WTC11 (cell line): ENCODE measurements at regions not wholly inside any gene's neighbourhood (a gene's known extent, or its start where the extent isn't known, plus 50 kb on each side); places are given as distances from the start of the nearest gene placed in this dataset.
"Not testable (repeated sequence)": the region's sequence is repeated elsewhere in the genome, so short reads cannot be mapped to it uniquely, and the experiment has no call there.

Experiments
- ATAC-seq: fragments of 200-7000 bp; cut with Tn5 transposase; 2 replicates; pipeline ENCODE4 v1.10.0; 2021; ENCODE audit warnings: mild to moderate bottlenecking, moderate library complexity
- CTCF ChIA-PET: fragments of 300-600 bp; sonication (Branson Sonifier 250); formaldehyde crosslinking; loops from one replicate; lab custom pipeline; 2021; ENCODE audit warnings: antibody characterized with exemption; lab: Charles Lee
- POLR2A ChIA-PET: fragments of 350-600 bp; sonication (Branson Sonifier 250); formaldehyde crosslinking; loops from one replicate; lab custom pipeline; 2021; ENCODE audit warnings: antibody characterized with exemption; lab: Charles Lee
- DNase-seq: peaks from one replicate; pipeline ENCODE4 v3.0.0; 2021; ENCODE audit warnings: low spot score
- H3K27ac Mint-ChIP-seq: 2 replicates; pipeline ENCODE4 v1.8.0; 2021; ENCODE audit warnings: mixed read lengths
- H3K27me3 Mint-ChIP-seq: 2 replicates; pipeline ENCODE4 v1.8.0; 2021; ENCODE audit warnings: low read depth, mild to moderate bottlenecking, moderate library complexity, mixed read lengths
- H3K36me3 Mint-ChIP-seq: 2 replicates; pipeline ENCODE4 v1.8.0; 2021; ENCODE audit warnings: mixed read lengths
- H3K4me1 Mint-ChIP-seq: 2 replicates; pipeline ENCODE4 v1.8.0; 2022; ENCODE audit warnings: mixed read lengths
- H3K4me3 Mint-ChIP-seq: 2 replicates; pipeline ENCODE4 v1.8.0; 2021; ENCODE audit warnings: mild to moderate bottlenecking, moderate library complexity, mixed read lengths
- H3K9me3 Mint-ChIP-seq: 2 replicates; pipeline ENCODE4 v1.8.0; 2021; ENCODE audit warnings: mixed read lengths
- CREM ChIP-seq: sonication (generic); formaldehyde crosslinking; IDR thresholded peaks from 2 replicates; pipeline ENCODE4 v1.8.1; 2022; ENCODE audit warnings: mild to moderate bottlenecking, missing genetic modification reagents, moderate library complexity
- FOXK1 ChIP-seq: sonication (generic); formaldehyde crosslinking; IDR thresholded peaks from 2 replicates; pipeline ENCODE4 v1.8.0; 2022; ENCODE audit warnings: mild to moderate bottlenecking, moderate library complexity, missing genetic modification reagents
- KAT7 ChIP-seq: sonication (generic); formaldehyde crosslinking; IDR thresholded peaks from 2 replicates; pipeline ENCODE4 v1.8.1; 2023; ENCODE audit warnings: missing genetic modification reagents, mild to moderate bottlenecking, borderline replicate concordance
- NFATC4 ChIP-seq: fragments of 250-450 bp; sonication (Bioruptor Pico); IDR thresholded peaks from 2 replicates; pipeline ENCODE4 v1.9.0; 2021; ENCODE audit warnings: mild to moderate bottlenecking
- SMAD3 ChIP-seq: sonication (generic); formaldehyde crosslinking; IDR thresholded peaks from 2 replicates; pipeline ENCODE4 v1.8.0; 2022; ENCODE audit warnings: missing genetic modification reagents, mild to moderate bottlenecking, borderline replicate concordance
- SMAD4 ChIP-seq: sonication (generic); formaldehyde crosslinking; IDR thresholded peaks from 2 replicates; pipeline ENCODE4 v1.8.0; 2022; ENCODE audit warnings: mild to moderate bottlenecking, missing genetic modification reagents
- ZNF416 ChIP-seq: fragments of 250-450 bp; sonication (Bioruptor Pico); IDR thresholded peaks from 2 replicates; pipeline ENCODE4 v1.9.0; 2021; ENCODE audit warnings: mild to moderate bottlenecking, inconsistent platforms
- ZNF671 ChIP-seq: fragments of 250-450 bp; sonication (Bioruptor Pico); IDR thresholded peaks from 2 replicates; pipeline ENCODE4 v1.8.0; 2021; ENCODE audit warnings: mild to moderate bottlenecking
- TF ChIP-seq, protein P1 (sequence below): sonication (generic); formaldehyde crosslinking; IDR thresholded peaks from 2 replicates; pipeline ENCODE4 v1.8.0; 2023; ENCODE audit warnings: mild to moderate bottlenecking, missing genetic modification reagents
- TF ChIP-seq, protein P2 (sequence below): sonication (generic); formaldehyde crosslinking; IDR thresholded peaks from 2 replicates; pipeline ENCODE4 v1.8.0; 2023; ENCODE audit warnings: missing genetic modification reagents
- TF ChIP-seq, protein P3 (sequence below): sonication (generic); formaldehyde crosslinking; IDR thresholded peaks from 2 replicates; pipeline ENCODE4 v1.8.1; 2023; ENCODE audit warnings: mild to moderate bottlenecking, missing genetic modification reagents, borderline replicate concordance
- TF ChIP-seq, protein P4 (sequence below): fragments of 250-450 bp; sonication (Bioruptor Pico); IDR thresholded peaks from 2 replicates; pipeline ENCODE4 v1.8.0; 2021; ENCODE audit warnings: mild to moderate bottlenecking
- TF ChIP-seq, protein P5 (sequence below): fragments of 250-450 bp; sonication (Bioruptor Pico); IDR thresholded peaks from 2 replicates; pipeline ENCODE4 v1.9.0; 2021; ENCODE audit warnings: mild to moderate bottlenecking, borderline replicate concordance
- TF ChIP-seq, protein P6 (sequence below): sonication (generic); formaldehyde crosslinking; IDR thresholded peaks from 2 replicates; pipeline ENCODE4 v1.8.1; 2022; ENCODE audit warnings: mild to moderate bottlenecking, moderate library complexity, missing genetic modification reagents

DNA sequence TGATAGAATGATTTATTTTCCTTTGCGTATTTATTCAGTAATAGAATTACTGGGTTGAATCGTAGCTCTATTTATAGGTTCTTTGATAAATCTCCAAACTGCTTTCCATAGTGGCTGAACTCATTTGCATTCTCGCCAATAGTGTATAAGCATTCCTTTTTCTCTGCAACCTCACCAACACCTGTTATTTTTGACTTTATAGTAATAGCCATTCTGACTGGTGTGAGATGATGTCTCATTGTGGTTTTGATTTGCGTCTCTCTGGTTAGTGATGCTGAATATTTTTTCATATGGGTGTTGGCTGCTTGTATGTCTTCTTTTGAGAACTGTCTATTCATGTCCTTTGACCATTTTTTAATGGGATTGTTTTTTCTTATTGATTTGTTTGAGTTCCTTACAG lies 160.7 kb downstream of the MID1IP1 start (continued):
- TF ChIP-seq, protein P1, sequence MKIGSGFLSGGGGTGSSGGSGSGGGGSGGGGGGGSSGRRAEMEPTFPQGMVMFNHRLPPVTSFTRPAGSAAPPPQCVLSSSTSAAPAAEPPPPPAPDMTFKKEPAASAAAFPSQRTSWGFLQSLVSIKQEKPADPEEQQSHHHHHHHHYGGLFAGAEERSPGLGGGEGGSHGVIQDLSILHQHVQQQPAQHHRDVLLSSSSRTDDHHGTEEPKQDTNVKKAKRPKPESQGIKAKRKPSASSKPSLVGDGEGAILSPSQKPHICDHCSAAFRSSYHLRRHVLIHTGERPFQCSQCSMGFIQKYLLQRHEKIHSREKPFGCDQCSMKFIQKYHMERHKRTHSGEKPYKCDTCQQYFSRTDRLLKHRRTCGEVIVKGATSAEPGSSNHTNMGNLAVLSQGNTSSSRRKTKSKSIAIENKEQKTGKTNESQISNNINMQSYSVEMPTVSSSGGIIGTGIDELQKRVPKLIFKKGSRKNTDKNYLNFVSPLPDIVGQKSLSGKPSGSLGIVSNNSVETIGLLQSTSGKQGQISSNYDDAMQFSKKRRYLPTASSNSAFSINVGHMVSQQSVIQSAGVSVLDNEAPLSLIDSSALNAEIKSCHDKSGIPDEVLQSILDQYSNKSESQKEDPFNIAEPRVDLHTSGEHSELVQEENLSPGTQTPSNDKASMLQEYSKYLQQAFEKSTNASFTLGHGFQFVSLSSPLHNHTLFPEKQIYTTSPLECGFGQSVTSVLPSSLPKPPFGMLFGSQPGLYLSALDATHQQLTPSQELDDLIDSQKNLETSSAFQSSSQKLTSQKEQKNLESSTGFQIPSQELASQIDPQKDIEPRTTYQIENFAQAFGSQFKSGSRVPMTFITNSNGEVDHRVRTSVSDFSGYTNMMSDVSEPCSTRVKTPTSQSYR: no peak
- TF ChIP-seq, protein P2, sequence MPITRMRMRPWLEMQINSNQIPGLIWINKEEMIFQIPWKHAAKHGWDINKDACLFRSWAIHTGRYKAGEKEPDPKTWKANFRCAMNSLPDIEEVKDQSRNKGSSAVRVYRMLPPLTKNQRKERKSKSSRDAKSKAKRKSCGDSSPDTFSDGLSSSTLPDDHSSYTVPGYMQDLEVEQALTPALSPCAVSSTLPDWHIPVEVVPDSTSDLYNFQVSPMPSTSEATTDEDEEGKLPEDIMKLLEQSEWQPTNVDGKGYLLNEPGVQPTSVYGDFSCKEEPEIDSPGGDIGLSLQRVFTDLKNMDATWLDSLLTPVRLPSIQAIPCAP (CRISPR knock-in tag): no peak
- TF ChIP-seq ZNF671 (CRISPR knock-in tag): no peak

DNA sequence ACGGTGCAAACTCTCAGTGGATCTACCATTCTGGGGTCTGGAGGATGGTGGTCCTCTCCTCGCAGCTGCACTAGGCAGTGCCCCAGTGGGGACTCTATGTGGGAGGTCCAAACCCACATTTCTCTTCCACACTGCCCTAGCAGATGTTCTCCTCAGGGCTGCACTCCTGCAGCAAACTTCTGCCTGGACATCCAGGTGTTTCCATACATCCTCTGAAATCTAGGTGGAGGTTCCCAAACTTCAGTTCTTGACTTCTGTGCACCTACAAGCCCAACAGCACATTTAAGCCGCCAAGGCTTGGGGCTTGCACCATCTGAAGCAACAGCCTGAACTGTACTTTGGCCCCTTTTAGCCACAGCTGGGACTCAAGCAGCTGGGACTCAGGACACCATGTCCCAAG lies 162.0 kb downstream of the MID1IP1 start:
- H3K4me3 Mint-ChIP-seq, H3K27ac Mint-ChIP-seq, ATAC-seq, H3K27me3 Mint-ChIP-seq, CTCF ChIA-PET, DNase-seq, POLR2A ChIA-PET: not testable (repeated sequence)
- H3K4me1 Mint-ChIP-seq: peaks cover 18% of the 10 kb centered on the region
- peaks cover 17% of the 10 kb centered on the region for H3K36me3 Mint-ChIP-seq
- peaks cover 23% of the 10 kb centered on the region for H3K9me3 Mint-ChIP-seq

DNA sequence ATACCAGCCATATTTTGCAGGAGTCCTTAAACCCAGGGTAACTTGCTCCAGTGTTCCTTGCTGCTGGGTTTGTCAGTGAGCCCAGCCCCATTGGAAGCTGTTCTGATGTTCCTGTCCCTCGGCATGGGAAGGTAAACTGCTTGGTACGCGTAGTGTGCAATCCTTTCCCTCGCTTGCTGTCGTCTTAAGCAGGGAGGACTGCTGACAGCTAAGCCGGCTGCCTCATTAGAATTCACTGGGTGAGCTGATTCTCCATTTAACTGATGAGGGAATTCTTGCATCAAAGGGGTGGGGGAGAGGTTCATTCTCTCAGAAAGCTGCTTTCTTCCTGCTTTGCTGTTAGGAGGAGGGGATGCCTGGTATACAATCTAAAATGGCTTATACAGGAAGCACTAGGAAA lies 164.6 kb downstream of the MID1IP1 start:
- H3K27me3 Mint-ChIP-seq: no peaks in the 10 kb centered on the region; the same call in 1 of the 2 replicates
- peaks cover 23% of the 10 kb centered on the region for H3K9me3 Mint-ChIP-seq
- no peak; the same call in 1 of the 2 replicates for ATAC-seq
- peaks cover 11% of the 10 kb centered on the region for H3K4me1 Mint-ChIP-seq
- TF ChIP-seq, protein P3, sequence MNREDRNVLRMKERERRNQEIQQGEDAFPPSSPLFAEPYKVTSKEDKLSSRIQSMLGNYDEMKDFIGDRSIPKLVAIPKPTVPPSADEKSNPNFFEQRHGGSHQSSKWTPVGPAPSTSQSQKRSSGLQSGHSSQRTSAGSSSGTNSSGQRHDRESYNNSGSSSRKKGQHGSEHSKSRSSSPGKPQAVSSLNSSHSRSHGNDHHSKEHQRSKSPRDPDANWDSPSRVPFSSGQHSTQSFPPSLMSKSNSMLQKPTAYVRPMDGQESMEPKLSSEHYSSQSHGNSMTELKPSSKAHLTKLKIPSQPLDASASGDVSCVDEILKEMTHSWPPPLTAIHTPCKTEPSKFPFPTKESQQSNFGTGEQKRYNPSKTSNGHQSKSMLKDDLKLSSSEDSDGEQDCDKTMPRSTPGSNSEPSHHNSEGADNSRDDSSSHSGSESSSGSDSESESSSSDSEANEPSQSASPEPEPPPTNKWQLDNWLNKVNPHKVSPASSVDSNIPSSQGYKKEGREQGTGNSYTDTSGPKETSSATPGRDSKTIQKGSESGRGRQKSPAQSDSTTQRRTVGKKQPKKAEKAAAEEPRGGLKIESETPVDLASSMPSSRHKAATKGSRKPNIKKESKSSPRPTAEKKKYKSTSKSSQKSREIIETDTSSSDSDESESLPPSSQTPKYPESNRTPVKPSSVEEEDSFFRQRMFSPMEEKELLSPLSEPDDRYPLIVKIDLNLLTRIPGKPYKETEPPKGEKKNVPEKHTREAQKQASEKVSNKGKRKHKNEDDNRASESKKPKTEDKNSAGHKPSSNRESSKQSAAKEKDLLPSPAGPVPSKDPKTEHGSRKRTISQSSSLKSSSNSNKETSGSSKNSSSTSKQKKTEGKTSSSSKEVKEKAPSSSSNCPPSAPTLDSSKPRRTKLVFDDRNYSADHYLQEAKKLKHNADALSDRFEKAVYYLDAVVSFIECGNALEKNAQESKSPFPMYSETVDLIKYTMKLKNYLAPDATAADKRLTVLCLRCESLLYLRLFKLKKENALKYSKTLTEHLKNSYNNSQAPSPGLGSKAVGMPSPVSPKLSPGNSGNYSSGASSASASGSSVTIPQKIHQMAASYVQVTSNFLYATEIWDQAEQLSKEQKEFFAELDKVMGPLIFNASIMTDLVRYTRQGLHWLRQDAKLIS (CRISPR knock-in tag): no peak
- no peak for TF ChIP-seq ZNF416 (CRISPR knock-in tag)
- no peak for TF ChIP-seq FOXK1 (CRISPR knock-in tag)
- TF ChIP-seq, protein P4, sequence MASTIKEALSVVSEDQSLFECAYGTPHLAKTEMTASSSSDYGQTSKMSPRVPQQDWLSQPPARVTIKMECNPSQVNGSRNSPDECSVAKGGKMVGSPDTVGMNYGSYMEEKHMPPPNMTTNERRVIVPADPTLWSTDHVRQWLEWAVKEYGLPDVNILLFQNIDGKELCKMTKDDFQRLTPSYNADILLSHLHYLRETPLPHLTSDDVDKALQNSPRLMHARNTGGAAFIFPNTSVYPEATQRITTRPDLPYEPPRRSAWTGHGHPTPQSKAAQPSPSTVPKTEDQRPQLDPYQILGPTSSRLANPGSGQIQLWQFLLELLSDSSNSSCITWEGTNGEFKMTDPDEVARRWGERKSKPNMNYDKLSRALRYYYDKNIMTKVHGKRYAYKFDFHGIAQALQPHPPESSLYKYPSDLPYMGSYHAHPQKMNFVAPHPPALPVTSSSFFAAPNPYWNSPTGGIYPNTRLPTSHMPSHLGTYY (CRISPR knock-in tag): no peak
- TF ChIP-seq NFATC4 (CRISPR knock-in tag): no peak
- TF ChIP-seq, protein P2 (CRISPR knock-in tag): no peak
- TF ChIP-seq, protein P5, sequence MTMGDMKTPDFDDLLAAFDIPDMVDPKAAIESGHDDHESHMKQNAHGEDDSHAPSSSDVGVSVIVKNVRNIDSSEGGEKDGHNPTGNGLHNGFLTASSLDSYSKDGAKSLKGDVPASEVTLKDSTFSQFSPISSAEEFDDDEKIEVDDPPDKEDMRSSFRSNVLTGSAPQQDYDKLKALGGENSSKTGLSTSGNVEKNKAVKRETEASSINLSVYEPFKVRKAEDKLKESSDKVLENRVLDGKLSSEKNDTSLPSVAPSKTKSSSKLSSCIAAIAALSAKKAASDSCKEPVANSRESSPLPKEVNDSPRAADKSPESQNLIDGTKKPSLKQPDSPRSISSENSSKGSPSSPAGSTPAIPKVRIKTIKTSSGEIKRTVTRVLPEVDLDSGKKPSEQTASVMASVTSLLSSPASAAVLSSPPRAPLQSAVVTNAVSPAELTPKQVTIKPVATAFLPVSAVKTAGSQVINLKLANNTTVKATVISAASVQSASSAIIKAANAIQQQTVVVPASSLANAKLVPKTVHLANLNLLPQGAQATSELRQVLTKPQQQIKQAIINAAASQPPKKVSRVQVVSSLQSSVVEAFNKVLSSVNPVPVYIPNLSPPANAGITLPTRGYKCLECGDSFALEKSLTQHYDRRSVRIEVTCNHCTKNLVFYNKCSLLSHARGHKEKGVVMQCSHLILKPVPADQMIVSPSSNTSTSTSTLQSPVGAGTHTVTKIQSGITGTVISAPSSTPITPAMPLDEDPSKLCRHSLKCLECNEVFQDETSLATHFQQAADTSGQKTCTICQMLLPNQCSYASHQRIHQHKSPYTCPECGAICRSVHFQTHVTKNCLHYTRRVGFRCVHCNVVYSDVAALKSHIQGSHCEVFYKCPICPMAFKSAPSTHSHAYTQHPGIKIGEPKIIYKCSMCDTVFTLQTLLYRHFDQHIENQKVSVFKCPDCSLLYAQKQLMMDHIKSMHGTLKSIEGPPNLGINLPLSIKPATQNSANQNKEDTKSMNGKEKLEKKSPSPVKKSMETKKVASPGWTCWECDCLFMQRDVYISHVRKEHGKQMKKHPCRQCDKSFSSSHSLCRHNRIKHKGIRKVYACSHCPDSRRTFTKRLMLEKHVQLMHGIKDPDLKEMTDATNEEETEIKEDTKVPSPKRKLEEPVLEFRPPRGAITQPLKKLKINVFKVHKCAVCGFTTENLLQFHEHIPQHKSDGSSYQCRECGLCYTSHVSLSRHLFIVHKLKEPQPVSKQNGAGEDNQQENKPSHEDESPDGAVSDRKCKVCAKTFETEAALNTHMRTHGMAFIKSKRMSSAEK (CRISPR knock-in tag): no peak
- no peak for TF ChIP-seq CREM
- TF ChIP-seq, protein P6, sequence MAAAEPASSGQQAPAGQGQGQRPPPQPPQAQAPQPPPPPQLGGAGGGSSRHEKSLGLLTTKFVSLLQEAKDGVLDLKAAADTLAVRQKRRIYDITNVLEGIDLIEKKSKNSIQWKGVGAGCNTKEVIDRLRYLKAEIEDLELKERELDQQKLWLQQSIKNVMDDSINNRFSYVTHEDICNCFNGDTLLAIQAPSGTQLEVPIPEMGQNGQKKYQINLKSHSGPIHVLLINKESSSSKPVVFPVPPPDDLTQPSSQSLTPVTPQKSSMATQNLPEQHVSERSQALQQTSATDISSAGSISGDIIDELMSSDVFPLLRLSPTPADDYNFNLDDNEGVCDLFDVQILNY: no peak
- no peak for TF ChIP-seq SMAD3 (CRISPR knock-in tag)
- TF ChIP-seq KAT7 (CRISPR knock-in tag): no peak
- TF ChIP-seq SMAD4: no peak
- H3K36me3 Mint-ChIP-seq: peaks cover 17% of the 10 kb centered on the region
- H3K27ac Mint-ChIP-seq: no peak overlapping the region
- POLR2A ChIA-PET: no interaction called here
- CTCF ChIA-PET: no interaction called here
- no peak overlapping the region for H3K4me3 Mint-ChIP-seq
- no peak for DNase-seq
